Right renal cortex interstitium (tissue), 3 donors: ENCODE measurements at regions not wholly inside any gene's neighbourhood (a gene's known extent, or its start where the extent isn't known, plus 50 kb on each side); places are given as distances from the start of the nearest gene placed in this dataset.
"Not testable (repeated sequence)": the region's sequence is repeated elsewhere in the genome, so short reads cannot be mapped to it uniquely, and the experiment has no call there.

Experiments
- DNase-seq, 3 donors: peaks; one replicate each; pipeline ENCODE4 v3.0.0-alpha.2; 2013; ENCODE audit warnings: low read depth in 3 of 3, low spot score in 2 of 3

GRCh38 chr1:119250299-119250698 is 109.8 kb upstream of the WARS2 start:
- no peak for DNase-seq

GRCh38 chr1:119251751-119252150 is 111.3 kb upstream of the WARS2 start:
- DNase-seq = no peak

- DNase-seq = no peak
Measured at GRCh38 chr1:119253366-119253765, 112.9 kb upstream of the WARS2 start.

GRCh38 chr1:119254067-119254720 is 113.7 kb upstream of the WARS2 start:
- DNase-seq = no peak

GRCh38 chr1:119256089-119256488 is 112.5 kb upstream of the HAO2 start:
- DNase-seq = not testable (repeated sequence)

GRCh38 chr1:119260506-119260905 is 108.1 kb upstream of the HAO2 start:
- DNase-seq = peak in 1 of 3 donors; percentile 15

GRCh38 chr1:119266386-119266785 is 102.2 kb upstream of the HAO2 start:
- DNase-seq = no peak

- no peak for DNase-seq
Measured at GRCh38 chr1:119266858-119267257, 101.7 kb upstream of the HAO2 start.

- not testable (repeated sequence) for DNase-seq
Measured at GRCh38 chr1:119267288-119267687, 101.3 kb upstream of the HAO2 start.

- DNase-seq = no peak
Measured at GRCh38 chr1:119268879-119269278, 99.7 kb upstream of the HAO2 start.

GRCh38 chr1:119275145-119276134 is 93.1 kb upstream of the HAO2 start:
- no peak for DNase-seq

GRCh38 chr1:119276558-119276957 is 92.0 kb upstream of the HAO2 start:
- DNase-seq = no peak

- no peak for DNase-seq
Measured at GRCh38 chr1:119279456-119280381, 88.9 kb upstream of the HAO2 start.

GRCh38 chr1:119285482-119285881 is 83.1 kb upstream of the HAO2 start:
- no peak for DNase-seq

GRCh38 chr1:119286587-119287181 is 81.9 kb upstream of the HAO2 start:
- DNase-seq = no peak

- no peak for DNase-seq
Measured at GRCh38 chr1:119288751-119289150, 79.8 kb upstream of the HAO2 start.

GRCh38 chr1:119290297-119290696 is 78.3 kb upstream of the HAO2 start:
- DNase-seq = no peak

- DNase-seq = no peak
Measured at GRCh38 chr1:119291611-119292206, 76.9 kb upstream of the HAO2 start.

- DNase-seq = no peak
Measured at GRCh38 chr1:119293797-119294196, 74.8 kb upstream of the HAO2 start.

GRCh38 chr1:119294199-119294598 is 74.4 kb upstream of the HAO2 start:
- no peak for DNase-seq
